GM12891 (cell line): ENCODE measurements at regions not wholly inside any gene's neighbourhood (a gene's known extent, or its start where the extent isn't known, plus 50 kb on each side); places are given as distances from the start of the nearest gene placed in this dataset.
"Not testable (repeated sequence)": the region's sequence is repeated elsewhere in the genome, so short reads cannot be mapped to it uniquely, and the experiment has no call there.

Source experiments
- POLR2A ChIP-seq: IDR thresholded peaks from 2 replicates; pipeline ENCODE4 v1.6.1; 2011; ENCODE audit warnings: low read depth, low read length, control low read depth
- POLR2AphosphoS5 ChIP-seq: IDR thresholded peaks from 2 replicates; pipeline ENCODE4 v1.6.1; 2011; ENCODE audit warnings: low read depth, low read length, control low read depth
- POU2F2 ChIP-seq: IDR thresholded peaks from 2 replicates; pipeline ENCODE4 v1.6.1; 2011; ENCODE audit warnings: low read depth, mild to moderate bottlenecking, control low read depth, low read length, moderate library complexity
- TAF1 ChIP-seq: IDR thresholded peaks from 2 replicates; pipeline ENCODE4 v1.6.1; 2011; ENCODE audit warnings: low read depth, low read length, control low read depth

DNA sequence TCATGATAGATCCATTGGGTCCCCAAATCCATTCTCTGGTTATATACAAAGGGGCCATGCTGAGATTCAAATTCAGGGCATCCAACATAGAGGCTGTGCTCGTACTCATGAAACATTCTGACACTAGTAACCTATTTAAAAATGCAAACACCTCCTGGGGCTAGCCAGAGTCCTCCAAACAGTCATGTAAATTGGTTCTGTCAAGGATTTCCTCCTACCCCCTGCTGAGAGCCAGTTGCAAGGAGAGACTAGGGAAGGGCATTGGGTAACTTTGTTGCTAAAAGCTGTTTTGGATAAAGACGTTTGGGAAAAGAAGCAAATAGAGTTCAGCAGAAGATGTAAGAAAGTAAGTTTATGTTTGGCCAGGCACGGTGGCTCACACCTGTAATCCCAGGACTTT is 81.6 kb upstream of the FRG2C start:
- not testable (repeated sequence) for TF ChIP-seq POLR2A, POLR2AphosphoS5, TAF1, POU2F2
